Naive B cell (primary cell): ENCODE measurements at regions not wholly inside any gene's neighbourhood (a gene's known extent, or its start where the extent isn't known, plus 50 kb on each side); places are given as distances from the start of the nearest gene placed in this dataset.

Experiments
- ATAC-seq, 2 donors: fragments of 150-1000 bp; cut with Tn5 transposase; 2 replicates each; pipeline ENCODE4 v1.10.0; 2021; ENCODE audit warnings: low read depth in 2 of 2, mild to moderate bottlenecking in 2 of 2, moderate library complexity in 2 of 2
- DNase-seq: peaks from one replicate; pipeline ENCODE4 v3.0.0; 2022
- H3K27ac Mint-ChIP-seq, 6 donors: one replicate each; pipeline ENCODE4 v1.8.0; 2020 to 2022; ENCODE audit warnings: mild to moderate bottlenecking in 6 of 6, mixed read lengths in 6 of 6, moderate library complexity in 5 of 6, inconsistent platforms in 2 of 6
- H3K27me3 Mint-ChIP-seq, 3 donors: one replicate each; pipeline ENCODE4 v1.8.0; 2021 to 2022; ENCODE audit warnings: mixed read lengths in 3 of 3, mild to moderate bottlenecking in 1 of 3
- H3K36me3 Mint-ChIP-seq, 2 donors: one replicate each; pipeline ENCODE4 v1.8.0; 2020 to 2022; ENCODE audit warnings: mixed read lengths in 2 of 2, inconsistent platforms in 1 of 2, mild to moderate bottlenecking in 1 of 2
- H3K4me1 Mint-ChIP-seq, 3 donors: one replicate each; pipeline ENCODE4 v1.8.0; 2020 to 2022; ENCODE audit warnings: mixed read lengths in 3 of 3, inconsistent platforms in 1 of 3, mild to moderate bottlenecking in 1 of 3, moderate library complexity in 1 of 3
- H3K4me3 Mint-ChIP-seq, 8 donors: one replicate each; pipeline ENCODE4 v1.8.0; 2020 to 2022; ENCODE audit warnings: mild to moderate bottlenecking in 8 of 8, mixed read lengths in 8 of 8, moderate library complexity in 8 of 8, inconsistent platforms in 2 of 8
- H3K9me3 Mint-ChIP-seq, 7 donors: one replicate each; pipeline ENCODE4 v1.8.0; 2020 to 2022; ENCODE audit warnings: mixed read lengths in 7 of 7, mild to moderate bottlenecking in 5 of 7, inconsistent platforms in 2 of 7, moderate library complexity in 1 of 7

- peaks cover 0 to 6% (median 0%) of the 10 kb centered on the region in 7 donors for H3K9me3 Mint-ChIP-seq
- no peaks in the 10 kb centered on the region for H3K36me3 Mint-ChIP-seq
- H3K27me3 Mint-ChIP-seq, result no peaks in the 10 kb centered on the region
Measured at GRCh38 chr1:168949672-168950071, 156.8 kb upstream of the ATP1B1 start.

DNA sequence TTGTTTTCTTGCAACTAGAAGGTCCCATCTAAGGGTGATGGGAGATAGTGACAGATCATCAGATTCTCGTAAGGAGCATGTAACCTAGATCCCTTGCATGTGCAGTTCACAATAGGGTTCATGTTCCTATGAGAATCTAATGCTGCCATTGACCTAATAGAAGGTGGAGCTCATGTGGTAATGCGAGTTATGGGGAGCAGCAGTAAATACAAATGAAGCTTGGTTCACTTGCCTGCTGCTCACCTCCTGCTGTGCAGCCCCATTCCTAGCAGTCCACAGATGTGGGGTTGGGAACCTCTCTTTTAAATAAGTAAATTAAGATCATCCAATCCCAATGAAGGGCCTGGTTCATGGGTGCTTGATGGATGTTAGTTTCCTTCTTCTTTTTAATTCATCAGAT is 148.7 kb upstream of the ATP1B1 start:
- Mint-ChIP-seq H3K36me3 (no peaks in the 10 kb centered on the region), H3K27ac (no peak overlapping the region), H3K4me1 (no peaks in the 10 kb centered on the region), H3K27me3 (peaks cover 12 to 24% (median 23%) of the 10 kb centered on the region in 3 donors), H3K4me3 (no peak overlapping the region), H3K9me3 (peaks cover 0 to 9% (median 0%) of the 10 kb centered on the region in 7 donors)
- ATAC-seq (no peak), DNase-seq (no peak)

More at GRCh38 chr1:168949672-168950071, 156.8 kb upstream of the ATP1B1 start:
- H3K4me1 Mint-ChIP-seq, result no peaks in the 10 kb centered on the region
- no peak overlapping the region for H3K4me3 Mint-ChIP-seq
- ATAC-seq, result no peak
- H3K27ac Mint-ChIP-seq, result no peak overlapping the region
- no peak for DNase-seq

DNA sequence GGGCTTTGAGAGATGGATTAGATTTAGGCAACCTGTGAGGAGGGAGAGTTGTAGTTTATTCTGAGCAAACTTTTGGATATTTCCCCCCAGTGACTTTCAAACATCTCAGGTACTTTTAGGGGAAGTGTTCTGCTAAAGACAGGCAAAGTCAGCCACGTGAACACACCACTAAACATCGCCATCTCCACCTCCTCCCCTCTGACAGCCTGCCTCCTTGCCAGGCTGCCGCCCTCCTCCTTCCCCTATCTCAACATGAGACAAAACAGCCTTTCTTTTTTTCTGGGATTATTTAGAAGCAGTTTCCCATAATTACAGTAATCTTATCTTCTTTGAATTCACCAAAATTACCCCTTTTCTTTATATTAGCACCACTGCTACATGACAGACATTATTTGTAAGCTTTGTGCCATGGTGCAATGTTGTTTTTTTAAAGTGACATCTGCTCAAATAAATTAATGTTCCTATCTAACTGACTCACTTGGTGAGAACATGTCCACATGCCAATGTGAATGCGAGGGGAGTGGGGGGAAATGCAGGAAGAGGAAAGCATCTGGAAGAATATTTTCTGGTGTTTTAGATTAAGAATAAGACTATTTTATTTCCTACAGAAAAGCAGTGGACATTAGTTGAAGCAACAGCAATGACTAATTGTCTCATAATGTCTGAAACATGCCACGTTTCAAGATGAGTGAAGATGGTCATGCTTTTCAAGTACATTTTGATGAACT is 147.8 kb upstream of the ATP1B1 start:
- no peak for DNase-seq
- H3K9me3 Mint-ChIP-seq, result peaks cover 0 to 6% (median 0%) of the 10 kb centered on the region in 7 donors
- H3K4me1 Mint-ChIP-seq, result no peaks in the 10 kb centered on the region
- ATAC-seq, result no peak
- H3K4me3 Mint-ChIP-seq, result no peak overlapping the region
- peaks cover 12 to 24% (median 23%) of the 10 kb centered on the region in 3 donors for H3K27me3 Mint-ChIP-seq
- H3K27ac Mint-ChIP-seq, result no peak overlapping the region
- H3K36me3 Mint-ChIP-seq, result no peaks in the 10 kb centered on the region

DNA sequence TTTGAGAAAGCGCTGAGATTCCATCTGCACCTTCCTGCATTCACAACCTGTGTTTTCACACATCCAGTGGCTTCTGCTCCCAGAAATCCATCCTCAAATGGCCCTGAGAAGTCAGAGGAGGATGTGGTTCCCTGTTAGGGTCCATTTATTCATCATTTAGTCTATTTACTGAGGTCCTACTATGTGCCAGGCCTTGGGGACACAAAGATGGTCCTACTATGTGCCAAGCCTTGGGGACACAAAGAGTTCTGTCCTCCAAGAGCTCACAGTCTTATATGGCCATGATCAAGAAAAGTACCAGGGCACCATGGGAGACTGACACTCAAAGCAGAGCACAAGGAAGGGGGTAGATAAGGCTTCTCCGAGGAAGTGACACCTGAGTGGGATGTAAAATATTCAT is 147.1 kb upstream of the ATP1B1 start:
- peaks cover 0 to 8% (median 0%) of the 10 kb centered on the region in 7 donors for H3K9me3 Mint-ChIP-seq
- H3K36me3 Mint-ChIP-seq, result no peaks in the 10 kb centered on the region
- H3K4me3 Mint-ChIP-seq, result no peak overlapping the region
- DNase-seq (no peak), ATAC-seq (no peak)
- peaks cover 0 to 5% (median 0%) of the 10 kb centered on the region in 3 donors for H3K4me1 Mint-ChIP-seq
- H3K27me3 Mint-ChIP-seq, result peaks cover 12 to 24% (median 23%) of the 10 kb centered on the region in 3 donors
- no peak overlapping the region for H3K27ac Mint-ChIP-seq

- H3K27ac Mint-ChIP-seq, result no peak overlapping the region
- peaks cover 0 to 5% (median 0%) of the 10 kb centered on the region in 3 donors for H3K4me1 Mint-ChIP-seq
- no peaks in the 10 kb centered on the region for H3K36me3 Mint-ChIP-seq
- DNase-seq (no peak), ATAC-seq (no peak)
- H3K27me3 Mint-ChIP-seq, result peaks cover 12 to 24% (median 23%) of the 10 kb centered on the region in 3 donors
- H3K9me3 Mint-ChIP-seq, result peaks cover 0 to 8% (median 0%) of the 10 kb centered on the region in 7 donors
- H3K4me3 Mint-ChIP-seq, result no peak overlapping the region
Measured at GRCh38 chr1:168960114-168960513, 146.4 kb upstream of the ATP1B1 start.

DNA sequence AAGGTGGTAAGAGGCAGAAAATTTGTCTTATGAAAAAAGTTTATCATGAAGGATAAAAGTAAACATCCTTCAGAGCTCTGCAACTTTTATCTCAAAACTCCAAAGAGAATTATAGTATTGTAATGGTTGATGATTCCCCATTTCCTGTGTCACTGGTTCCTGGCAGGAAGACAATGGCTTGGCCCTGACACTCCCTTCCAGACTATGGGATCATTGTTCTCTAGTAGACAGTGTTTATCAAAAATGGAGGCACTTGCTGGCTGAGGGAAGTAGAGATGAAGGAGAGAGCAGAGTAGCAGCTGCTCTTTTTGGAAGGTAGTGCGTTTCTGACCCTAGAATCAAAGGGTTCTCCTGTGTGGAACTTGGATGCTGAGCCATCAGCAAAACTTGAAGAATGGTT is 145.9 kb upstream of the ATP1B1 start:
- Mint-ChIP-seq H3K27ac (no peak overlapping the region), H3K9me3 (peaks cover 0 to 8% (median 0%) of the 10 kb centered on the region in 7 donors), H3K4me1 (peaks cover 0 to 5% (median 0%) of the 10 kb centered on the region in 3 donors), H3K36me3 (no peaks in the 10 kb centered on the region), H3K4me3 (no peak overlapping the region), H3K27me3 (peaks cover 12 to 24% (median 23%) of the 10 kb centered on the region in 3 donors)
- DNase-seq, result no peak
- no peak for ATAC-seq

GRCh38 chr1:168963601-168964000 is 142.9 kb upstream of the ATP1B1 start:
- ATAC-seq (no peak), DNase-seq (no peak)
- no peak overlapping the region for H3K27ac Mint-ChIP-seq
- peaks cover 0 to 4% (median 0%) of the 10 kb centered on the region in 7 donors for H3K9me3 Mint-ChIP-seq
- no peak overlapping the region for H3K4me3 Mint-ChIP-seq
- no peaks in the 10 kb centered on the region for H3K36me3 Mint-ChIP-seq
- peaks cover 11 to 14% (median 12%) of the 10 kb centered on the region in 3 donors for H3K27me3 Mint-ChIP-seq
- peaks cover 0 to 5% (median 0%) of the 10 kb centered on the region in 3 donors for H3K4me1 Mint-ChIP-seq

DNA sequence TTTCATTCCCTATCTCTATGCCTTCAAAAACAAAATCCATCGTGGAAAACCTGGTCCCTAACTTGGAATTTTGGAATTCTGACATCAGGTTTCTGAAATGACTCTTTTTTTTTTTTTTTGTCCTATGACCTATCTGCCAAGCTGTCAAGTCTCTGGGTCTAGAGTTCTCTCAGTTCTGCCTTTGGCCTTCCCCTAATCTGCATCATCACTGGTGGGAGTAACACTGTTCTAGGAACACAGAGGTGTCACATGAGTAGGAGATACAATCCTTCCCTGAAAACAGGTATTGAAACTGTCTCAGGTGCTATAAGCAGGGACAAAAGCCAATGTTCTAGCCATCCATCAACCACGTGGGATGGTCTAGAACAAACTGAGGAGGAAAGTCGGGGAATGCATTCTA is 142.0 kb upstream of the ATP1B1 start:
- Mint-ChIP-seq H3K27ac (no peak overlapping the region), H3K36me3 (no peaks in the 10 kb centered on the region), H3K9me3 (peaks cover 0 to 4% (median 0%) of the 10 kb centered on the region in 7 donors), H3K27me3 (peaks cover 11 to 13% (median 12%) of the 10 kb centered on the region in 3 donors), H3K4me1 (peaks cover 0 to 5% (median 0%) of the 10 kb centered on the region in 3 donors), H3K4me3 (no peak overlapping the region)
- DNase-seq (no peak), ATAC-seq (no peak)

DNA sequence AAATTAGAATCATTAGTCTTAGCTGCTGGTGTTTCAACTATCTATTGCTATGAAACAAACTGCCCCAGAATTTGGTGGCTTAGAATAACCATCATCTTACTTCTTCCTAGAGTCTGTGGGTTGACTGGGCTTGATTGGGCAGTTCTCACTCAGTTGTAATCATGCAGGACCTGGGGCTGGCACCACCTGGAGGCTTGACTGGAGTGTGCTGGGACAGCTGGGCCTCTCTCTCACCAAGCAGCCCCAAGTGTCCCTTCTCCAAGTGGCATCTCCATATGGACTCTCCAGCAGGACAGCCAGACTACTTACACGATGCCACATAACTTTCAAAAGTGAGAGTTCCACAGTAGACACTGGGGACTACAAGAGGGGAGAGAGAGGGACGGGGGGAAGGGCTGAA is 140.3 kb upstream of the ATP1B1 start:
- Mint-ChIP-seq H3K36me3 (no peaks in the 10 kb centered on the region), H3K27me3 (peaks cover 0 to 10% (median 9%) of the 10 kb centered on the region in 3 donors), H3K9me3 (peaks cover 0 to 4% (median 0%) of the 10 kb centered on the region in 7 donors), H3K27ac (no peak overlapping the region), H3K4me1 (peaks cover 0 to 5% (median 0%) of the 10 kb centered on the region in 3 donors), H3K4me3 (no peak overlapping the region)
- DNase-seq (no peak), ATAC-seq (no peak)

DNA sequence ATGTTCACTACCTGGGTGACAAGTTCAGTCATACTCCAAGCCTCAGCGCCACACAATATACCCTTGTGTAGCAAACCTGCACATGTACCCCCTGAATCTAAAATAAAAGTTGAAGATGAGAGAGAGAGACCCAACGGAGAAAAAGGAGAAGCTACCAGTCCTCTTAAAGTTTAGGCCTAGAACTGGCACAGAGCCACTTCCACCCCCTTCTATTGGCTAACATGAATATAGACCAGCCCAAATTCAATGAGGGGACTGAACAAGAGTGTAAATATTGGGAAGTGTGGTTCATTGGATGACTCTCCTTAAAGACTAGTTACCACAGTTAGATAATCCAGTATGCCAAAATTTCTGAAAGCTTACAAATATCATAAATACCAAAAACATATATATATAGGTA is 139.9 kb upstream of the ATP1B1 start:
- H3K4me3 Mint-ChIP-seq, result no peak overlapping the region
- no peaks in the 10 kb centered on the region for H3K36me3 Mint-ChIP-seq
- ATAC-seq (no peak), DNase-seq (no peak)
- peaks cover 0 to 9% (median 6%) of the 10 kb centered on the region in 3 donors for H3K27me3 Mint-ChIP-seq
- peaks cover 0 to 5% (median 0%) of the 10 kb centered on the region in 3 donors for H3K4me1 Mint-ChIP-seq
- peaks cover 0 to 4% (median 0%) of the 10 kb centered on the region in 7 donors for H3K9me3 Mint-ChIP-seq
- no peak overlapping the region for H3K27ac Mint-ChIP-seq

- no peak for DNase-seq
- Mint-ChIP-seq H3K4me1 (no peaks in the 10 kb centered on the region), H3K4me3 (no peak overlapping the region), H3K36me3 (no peaks in the 10 kb centered on the region), H3K9me3 (no peaks in the 10 kb centered on the region), H3K27me3 (peaks cover 0 to 9% (median 0%) of the 10 kb centered on the region in 3 donors), H3K27ac (peak overlapping the region in 1 of 6 donors; percentile 13)
- no peak for ATAC-seq
Measured at GRCh38 chr1:168970926-168971659, 135.4 kb upstream of the ATP1B1 start.

GRCh38 chr1:168972225-168972624 is 134.3 kb upstream of the ATP1B1 start:
- Mint-ChIP-seq H3K36me3 (no peaks in the 10 kb centered on the region), H3K9me3 (peaks cover 0 to under 1% (median 0%) of the 10 kb centered on the region in 7 donors), H3K4me1 (no peaks in the 10 kb centered on the region), H3K27ac (no peak overlapping the region), H3K4me3 (no peak overlapping the region), H3K27me3 (peaks cover 0 to 9% (median 0%) of the 10 kb centered on the region in 3 donors)
- DNase-seq (no peak), ATAC-seq (no peak)

DNA sequence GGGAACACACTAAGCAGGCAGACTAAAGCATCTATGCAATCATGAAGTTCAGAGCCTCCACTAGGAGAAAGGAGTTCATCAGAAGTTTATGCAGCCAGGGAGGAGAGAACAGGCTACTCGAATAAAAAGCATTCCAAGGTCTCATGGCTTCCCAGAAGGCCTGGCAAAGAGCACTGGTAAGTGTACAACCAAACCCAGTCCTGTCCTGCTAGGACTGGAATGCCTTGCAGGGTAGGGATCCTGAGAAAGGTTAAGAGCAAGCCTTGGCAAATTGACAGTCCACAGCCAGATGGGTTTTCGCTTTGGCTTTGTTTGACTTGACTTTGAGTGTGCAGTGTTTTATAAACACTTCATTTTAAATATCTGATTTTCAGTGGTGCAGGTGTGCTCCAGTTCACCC is 133.6 kb upstream of the ATP1B1 start:
- ATAC-seq (no peak), DNase-seq (no peak)
- Mint-ChIP-seq H3K36me3 (no peaks in the 10 kb centered on the region), H3K4me1 (no peaks in the 10 kb centered on the region), H3K9me3 (peaks cover 0 to 3% (median 0%) of the 10 kb centered on the region in 7 donors), H3K27me3 (peaks cover 0 to 9% (median 0%) of the 10 kb centered on the region in 3 donors), H3K27ac (no peak overlapping the region), H3K4me3 (no peak overlapping the region)

- Mint-ChIP-seq H3K4me1 (no peaks in the 10 kb centered on the region), H3K27ac (no peak overlapping the region)
Measured at GRCh38 chr1:168974117-168974516, 132.4 kb upstream of the ATP1B1 start.

More at GRCh38 chr1:168974117-168974516, 132.4 kb upstream of the ATP1B1 start:
- peaks cover 0 to 9% (median 0%) of the 10 kb centered on the region in 3 donors for H3K27me3 Mint-ChIP-seq
- no peak for DNase-seq
- H3K36me3 Mint-ChIP-seq, result no peaks in the 10 kb centered on the region
- H3K4me3 Mint-ChIP-seq, result no peak overlapping the region
- H3K9me3 Mint-ChIP-seq, result peaks cover 0 to 3% (median 0%) of the 10 kb centered on the region in 7 donors
- no peak for ATAC-seq
